Erythroblast (primary cell): ENCODE measurements at regions not wholly inside any gene's neighbourhood (a gene's known extent, or its start where the extent isn't known, plus 50 kb on each side); places are given as distances from the start of the nearest gene placed in this dataset.

Experiments
- GATA1 ChIP-seq: IDR thresholded peaks from 2 replicates; pipeline ENCODE4 v1.6.1; 2011; ENCODE audit warnings: low read depth, mild to moderate bottlenecking, control low read depth, low read length, moderate library complexity
- POLR2A ChIP-seq: IDR thresholded peaks from 2 replicates; pipeline ENCODE4 v1.6.1; 2011; ENCODE audit warnings: mild to moderate bottlenecking, low read length

DNA sequence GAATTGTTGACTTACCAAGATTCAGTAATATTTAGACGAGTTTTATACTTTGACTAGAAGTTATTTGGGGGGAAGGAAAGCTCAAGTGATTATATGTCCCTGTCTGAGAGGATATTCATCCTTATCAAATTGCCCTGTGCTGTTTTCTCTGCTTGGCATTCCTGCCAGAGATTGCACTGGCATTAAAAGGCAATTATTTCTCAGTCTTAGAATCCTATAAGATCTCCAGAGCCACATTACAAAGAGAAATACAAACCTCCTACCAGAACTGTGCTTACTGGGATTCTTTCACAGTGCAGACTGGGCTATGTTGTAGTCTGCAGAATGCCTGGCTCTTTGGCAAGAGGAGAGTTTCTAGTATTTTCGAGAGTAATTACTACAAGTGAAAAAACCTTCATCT is 342.4 kb downstream of the HGF start:
- TF ChIP-seq POLR2A (no peak), GATA1 (no peak)
